GM18907 (cell line): ENCODE measurements at regions not wholly inside any gene's neighbourhood (a gene's known extent, or its start where the extent isn't known, plus 50 kb on each side); places are given as distances from the start of the nearest gene placed in this dataset.

Source experiments
- ATAC-seq: cut with Tn5 transposase; IDR thresholded peaks from one replicate; pipeline ENCODE4 v1.9.1; 2021; ENCODE audit warnings: mild to moderate bottlenecking, moderate library complexity; ENCODE audit not compliant: unreplicated experiment

DNA sequence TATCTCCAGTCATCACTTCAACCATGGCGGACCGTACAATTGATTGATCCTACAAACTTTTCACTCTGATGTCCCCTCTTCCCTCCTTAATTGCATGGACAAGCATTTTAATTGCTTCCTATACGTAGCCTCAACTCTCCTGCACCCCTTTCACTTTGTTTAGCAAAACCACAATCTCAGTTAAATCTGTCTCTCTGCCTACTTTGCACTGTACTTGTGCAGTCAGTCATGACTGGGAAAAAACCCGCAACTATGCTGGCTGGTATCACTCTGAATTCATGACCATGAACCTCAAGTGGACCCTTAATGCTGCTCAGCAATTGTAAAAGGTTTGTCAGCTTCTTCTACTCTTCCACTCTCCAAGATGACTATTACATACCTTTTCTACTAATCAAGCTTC, 51.7 kb upstream of the AFF2 start:
- ATAC-seq: no peak
